Pancreas (tissue), 10 donors: ENCODE measurements at regions not wholly inside any gene's neighbourhood (a gene's known extent, or its start where the extent isn't known, plus 50 kb on each side); places are given as distances from the start of the nearest gene placed in this dataset.
"Not testable (repeated sequence)": the region's sequence is repeated elsewhere in the genome, so short reads cannot be mapped to it uniquely, and the experiment has no call there.

Experiments used
- ATAC-seq, 4 donors: fragments of 200-7000 bp; cut with Tn5 transposase; one replicate each; pipeline versions ENCODE4 v1.8.0 to v1.9.1; 2020; ENCODE audit warnings: mild to moderate bottlenecking in 4 of 4, moderate library complexity in 4 of 4
- DNase-seq, 6 donors: peaks; one replicate each; pipeline ENCODE4 v3.0.0-alpha.2; 2020
- FAIRE-seq: peaks from 2 replicates; lab custom pipeline; 2012; peaks lifted over from hg19 to GRCh38; lab: Jason Lieb, UNC
- H3K27ac ChIP-seq, 4 donors: fragments of 200-600 bp; sonication (generic); 1 replicate in 3 of 4; 2 replicates in 1 of 4; pipeline versions ENCODE4 v1.5.0 to v1.8.0; 2020
- H3K27me3 ChIP-seq, 4 donors: fragments of 200-600 bp; one replicate each; pipeline ENCODE4 v1.8.0; 2021
- H3K36me3 ChIP-seq, 3 donors: fragments of 200-600 bp; sonication (generic) in 1 of 3; one replicate each; pipeline versions ENCODE4 v1.5.0 to v1.8.0; 2020 to 2021
- H3K4me1 ChIP-seq, 3 donors: fragments of 200-600 bp; one replicate each; pipeline ENCODE4 v1.8.0; 2021
- H3K4me3 ChIP-seq, 4 donors: fragments of 200-600 bp; sonication (generic) in 2 of 4; one replicate each; pipeline versions ENCODE4 v1.5.0 to v1.8.0; 2020 to 2021
- H3K9me3 ChIP-seq, 4 donors: fragments of 200-600 bp; one replicate each; pipeline ENCODE4 v1.8.0; 2021
- WGBS, 2 donors: extraction: QIAGEN DNeasy Blood & Tissue Kit; methylation state at CpG; one replicate each; pipeline ENCODE4 v1.1.7; 2013; 5-methylcytosine and 5-hydroxymethylcytosine counted together
- intact Hi-C, 3 donors: fragments of 100-400 bp; cut with DNase I; formaldehyde crosslinking; loops; one replicate each; pipeline versions ENCODE4 v1.11.1 to v1.14.2; 2022
- TF ChIP-seq, protein P1 (sequence below), 4 donors: fragments of 200-600 bp; sonication (generic) in 3 of 4; IDR thresholded peaks; one replicate each; pipeline versions ENCODE4 v1.5.0 to v1.8.0; 2021; ENCODE audit warnings: antibody characterized with exemption in 4 of 4
- donor health status: healthy with polysubstance abuse.
- donor health status: DM: no; HTN: no; CAD: no; lungs with moderate emphysema.
- donor health status: DM: no; HTN: no; CAD: no.
- donor health status: control.
- donor health status: control.
- donor health status: Bipolar disorder and iron deficiency.
- donor health status: DM: yes; HTN: yes; CAD: no.
- donor health status: DM: no; HTN: no; CAD: no.
- donor health status: DM: no; HTN: no; CAD: no.
- donor health status: DM: yes; HTN: yes; CAD: no.

DNA sequence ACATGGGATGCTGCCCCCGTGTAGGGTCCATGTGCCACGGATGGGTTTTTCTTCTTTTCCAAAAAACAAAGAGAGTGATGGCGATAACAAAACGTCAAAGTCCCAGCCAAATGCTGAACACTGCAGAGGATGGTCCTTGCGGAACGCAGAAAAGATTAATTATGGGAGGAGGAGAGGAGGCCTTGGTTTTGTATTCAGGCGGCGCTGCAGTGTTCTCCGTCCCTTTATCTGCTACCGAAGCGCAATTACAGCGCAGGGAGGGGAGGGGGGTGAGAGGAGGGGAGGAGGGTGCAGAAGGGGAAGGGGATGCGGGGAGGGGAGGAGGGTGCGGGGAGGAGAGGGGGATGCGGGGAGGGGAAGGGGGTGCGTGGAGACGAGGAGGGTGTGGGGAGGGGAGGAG is 131.8 kb upstream of the PRKCQ start:
- H3K27ac ChIP-seq, result no peak overlapping the region
- ATAC-seq, result no peak

DNA sequence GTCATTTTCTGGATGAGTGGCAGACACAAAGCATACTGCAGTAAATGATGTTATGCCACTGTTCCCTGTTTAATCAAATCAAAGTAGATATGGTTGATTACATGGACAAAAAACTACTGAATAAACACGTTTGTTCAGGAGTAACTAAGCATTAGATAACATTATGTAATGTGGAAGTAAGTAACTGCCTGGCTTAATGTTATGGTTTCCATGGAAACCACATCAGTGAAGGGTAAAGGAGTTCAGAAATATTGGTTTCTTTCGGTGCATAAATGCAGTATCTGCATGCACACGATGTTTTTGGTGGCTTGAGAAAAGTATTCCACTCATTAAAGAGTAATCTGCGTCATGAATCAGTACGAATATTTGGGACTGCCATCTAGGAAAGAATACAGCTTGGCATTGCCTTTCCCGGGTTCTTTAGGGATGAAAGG is 131.3 kb upstream of the PRKCQ start:
- Histone ChIP-seq H3K36me3 (no peaks in the 10 kb centered on the region), H3K9me3 (no peaks in the 10 kb centered on the region), H3K27me3 (peaks cover 0 to 4% (median 1%) of the 10 kb centered on the region in 4 donors), H3K4me1 (no peaks in the 10 kb centered on the region), H3K27ac (no peak overlapping the region), H3K4me3 (no peak overlapping the region)
- no peak for FAIRE-seq
- TF ChIP-seq, protein P1, sequence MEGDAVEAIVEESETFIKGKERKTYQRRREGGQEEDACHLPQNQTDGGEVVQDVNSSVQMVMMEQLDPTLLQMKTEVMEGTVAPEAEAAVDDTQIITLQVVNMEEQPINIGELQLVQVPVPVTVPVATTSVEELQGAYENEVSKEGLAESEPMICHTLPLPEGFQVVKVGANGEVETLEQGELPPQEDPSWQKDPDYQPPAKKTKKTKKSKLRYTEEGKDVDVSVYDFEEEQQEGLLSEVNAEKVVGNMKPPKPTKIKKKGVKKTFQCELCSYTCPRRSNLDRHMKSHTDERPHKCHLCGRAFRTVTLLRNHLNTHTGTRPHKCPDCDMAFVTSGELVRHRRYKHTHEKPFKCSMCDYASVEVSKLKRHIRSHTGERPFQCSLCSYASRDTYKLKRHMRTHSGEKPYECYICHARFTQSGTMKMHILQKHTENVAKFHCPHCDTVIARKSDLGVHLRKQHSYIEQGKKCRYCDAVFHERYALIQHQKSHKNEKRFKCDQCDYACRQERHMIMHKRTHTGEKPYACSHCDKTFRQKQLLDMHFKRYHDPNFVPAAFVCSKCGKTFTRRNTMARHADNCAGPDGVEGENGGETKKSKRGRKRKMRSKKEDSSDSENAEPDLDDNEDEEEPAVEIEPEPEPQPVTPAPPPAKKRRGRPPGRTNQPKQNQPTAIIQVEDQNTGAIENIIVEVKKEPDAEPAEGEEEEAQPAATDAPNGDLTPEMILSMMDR (IDR thresholded peaks at IDR 0.05), result no peak
- no peak for DNase-seq
- intact Hi-C loops, result no loop called here
- WGBS, 2 donors, result 42 to 49% methylated on average over 6 of the region's 6 CpGs
- no peak for ATAC-seq

More for the DNA sequence above, 131.8 kb upstream of the PRKCQ start:
- TF ChIP-seq, protein P1 (IDR thresholded peaks at IDR 0.05), result no peak
- Histone ChIP-seq H3K36me3 (no peaks in the 10 kb centered on the region), H3K27me3 (peaks cover 0 to 3% (median 0%) of the 10 kb centered on the region in 4 donors), H3K9me3 (no peaks in the 10 kb centered on the region), H3K4me3 (no peak overlapping the region), H3K4me1 (no peaks in the 10 kb centered on the region)
- intact Hi-C loops, result no loop called here
- DNase-seq (no peak), FAIRE-seq (no peak)
- 39 to 40% methylated on average over 17 of the region's 17 CpGs for WGBS, 2 donors

DNA sequence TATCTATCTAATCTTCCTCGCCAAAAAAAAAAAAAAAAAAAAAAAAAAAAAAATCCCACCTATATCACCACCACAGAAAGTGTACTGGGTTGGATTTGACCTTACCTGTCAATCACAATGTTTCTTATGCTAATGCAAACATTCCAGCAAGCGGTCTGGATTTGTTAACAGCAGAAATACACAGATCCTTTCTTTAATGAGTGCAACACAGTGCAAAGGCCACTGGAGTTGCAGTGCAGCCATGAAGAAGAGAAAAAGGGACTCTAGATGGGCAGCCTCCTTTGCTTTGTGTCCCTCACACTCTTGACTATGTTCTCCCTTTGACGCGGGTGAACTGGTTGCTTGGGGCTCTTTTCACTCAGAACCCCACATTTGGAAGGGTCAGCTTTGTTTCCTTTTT is 127.3 kb upstream of the PRKCQ start:
- peaks cover 0 to 4% (median 1%) of the 10 kb centered on the region in 4 donors for H3K27me3 ChIP-seq
- no peaks in the 10 kb centered on the region for H3K36me3 ChIP-seq
- no peaks in the 10 kb centered on the region for H3K9me3 ChIP-seq
- ATAC-seq, result no peak
- H3K4me3 ChIP-seq, result no peak overlapping the region
- TF ChIP-seq, protein P1 (IDR thresholded peaks at IDR 0.05), result no peak
- 55 to 65% methylated on average over 4 of the region's 4 CpGs for WGBS, 2 donors
- intact Hi-C loops, result no loop called here
- H3K27ac ChIP-seq, result no peak overlapping the region
- FAIRE-seq, result no peak
- no peak for DNase-seq
- H3K4me1 ChIP-seq, result no peaks in the 10 kb centered on the region

DNA sequence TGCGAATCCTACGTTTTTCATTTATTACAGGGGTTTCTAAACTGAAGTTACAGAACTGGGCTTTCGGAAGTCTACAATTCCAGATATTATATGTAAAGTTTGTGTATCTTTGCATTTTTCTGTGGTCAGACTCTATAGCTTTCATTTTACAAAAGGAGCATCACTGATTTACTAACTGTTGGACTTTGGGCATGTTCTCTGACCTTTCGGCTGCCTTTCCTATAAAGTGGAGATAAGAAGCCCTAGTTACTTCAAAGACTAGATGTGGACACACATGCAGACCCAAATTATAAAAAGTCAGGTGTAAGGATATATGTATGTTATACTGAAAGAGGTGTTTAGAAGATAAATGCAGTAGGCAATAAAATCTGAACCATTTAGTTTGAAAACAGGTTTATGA is 126.6 kb upstream of the PRKCQ start:
- intact Hi-C loops, result no loop called here
- DNase-seq, result no peak
- FAIRE-seq, result no peak
- TF ChIP-seq, protein P1 (IDR thresholded peaks at IDR 0.05), result no peak
- H3K36me3 ChIP-seq, result no peaks in the 10 kb centered on the region
- no peak overlapping the region for H3K4me3 ChIP-seq
- H3K4me1 ChIP-seq, result no peaks in the 10 kb centered on the region
- ATAC-seq, result no peak
- H3K9me3 ChIP-seq, result no peaks in the 10 kb centered on the region
- no peak overlapping the region for H3K27ac ChIP-seq
- 57 to 64% methylated on average over 4 of the region's 4 CpGs for WGBS, 2 donors
- H3K27me3 ChIP-seq, result peaks cover 0 to 4% (median 1%) of the 10 kb centered on the region in 4 donors

DNA sequence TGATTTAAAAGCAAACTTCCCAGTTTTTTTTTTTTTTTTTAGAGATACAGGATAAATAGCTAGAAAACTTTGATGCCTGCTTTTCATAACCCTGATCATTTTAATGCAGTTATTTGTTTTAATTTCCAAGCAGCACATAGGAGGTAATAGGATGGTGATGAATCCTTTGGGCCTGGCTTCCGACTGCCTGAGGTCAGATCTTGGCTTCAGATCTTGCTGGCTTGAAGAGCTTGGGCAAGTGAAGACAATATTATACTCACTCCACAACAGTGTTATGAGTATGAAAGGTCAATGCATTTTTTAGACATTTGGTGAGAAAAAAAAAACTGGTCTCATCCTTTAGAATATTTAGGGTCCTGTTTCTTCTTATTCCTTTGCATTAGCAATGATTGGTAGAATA is 124.8 kb upstream of the PRKCQ start:
- ATAC-seq, result no peak

DNA sequence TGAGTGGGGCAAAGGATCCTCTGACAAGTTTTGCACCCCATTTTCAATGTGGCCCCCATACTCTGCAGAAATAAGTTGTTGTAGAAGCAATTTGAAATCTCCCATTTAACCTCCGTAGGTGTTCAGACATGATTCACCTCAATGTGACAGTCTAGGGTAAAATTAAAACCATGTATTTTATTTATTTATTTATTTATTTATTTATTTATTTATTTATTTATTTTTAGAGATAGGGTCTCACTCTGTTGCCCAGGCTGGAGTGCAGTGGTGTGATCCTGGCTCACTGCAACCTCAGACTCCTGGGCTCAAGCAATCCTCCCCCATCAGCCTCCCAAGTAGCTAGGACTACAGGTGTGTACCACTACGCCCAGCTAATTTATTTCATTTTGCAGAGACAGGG is 122.8 kb upstream of the PRKCQ start:
- DNase-seq, H3K27ac ChIP-seq, H3K4me3 ChIP-seq, H3K36me3 ChIP-seq, ATAC-seq, H3K4me1 ChIP-seq, H3K27me3 ChIP-seq, FAIRE-seq, H3K9me3 ChIP-seq, intact Hi-C loops: not testable (repeated sequence)
- 68 to 78% methylated on average over 2 of the region's 2 CpGs for WGBS, 2 donors

More for the DNA sequence above, 124.8 kb upstream of the PRKCQ start:
- Histone ChIP-seq H3K27me3 (peaks cover 0 to 4% (median 3%) of the 10 kb centered on the region in 4 donors), H3K9me3 (no peaks in the 10 kb centered on the region), H3K36me3 (no peaks in the 10 kb centered on the region), H3K4me3 (no peak overlapping the region), H3K27ac (no peak overlapping the region), H3K4me1 (no peaks in the 10 kb centered on the region)
- DNase-seq (no peak), FAIRE-seq (no peak)
- intact Hi-C loops, result no loop called here
- TF ChIP-seq, protein P1 (IDR thresholded peaks at IDR 0.05), result no peak
- WGBS, 2 donors, result 76 to 79% methylated on average over 1 of the region's 1 CpG
